Activated naive CD4-positive, alpha-beta T cell treated with anti-CD3 and anti-CD28 coated beads, Interleukin-2, amount 10 ng/mL, durations not matched to agents 7 days and 5 days (primary cell): ENCODE measurements at regions not wholly inside any gene's neighbourhood (a gene's known extent, or its start where the extent isn't known, plus 50 kb on each side); places are given as distances from the start of the nearest gene placed in this dataset.
"Not testable (repeated sequence)": the region's sequence is repeated elsewhere in the genome, so short reads cannot be mapped to it uniquely, and the experiment has no call there.

Experiments
- CTCF ChIA-PET: fragments of 350-600 bp; sonication (Branson Sonifier 250); formaldehyde crosslinking; loops from one replicate; lab custom pipeline; 2021; ENCODE audit warnings: antibody characterized with exemption; lab: Charles Lee
- DNase-seq: peaks from one replicate; pipeline ENCODE4 v3.0.0-alpha.2; 2020
- H3K27ac Mint-ChIP-seq: one replicate; pipeline ENCODE4 v1.8.0; 2021; ENCODE audit warnings: mild to moderate bottlenecking, moderate library complexity, mixed read lengths
- H3K27me3 Mint-ChIP-seq: one replicate; pipeline ENCODE4 v1.8.0; 2021; ENCODE audit warnings: mild to moderate bottlenecking, mixed read lengths
- H3K36me3 Mint-ChIP-seq: one replicate; pipeline ENCODE4 v1.8.0; 2021; ENCODE audit warnings: mixed read lengths
- H3K4me1 Mint-ChIP-seq: one replicate; pipeline ENCODE4 v1.8.0; 2021; ENCODE audit warnings: mixed read lengths
- H3K4me3 Mint-ChIP-seq: one replicate; pipeline ENCODE4 v1.8.0; 2021; ENCODE audit warnings: mild to moderate bottlenecking, moderate library complexity, mixed read lengths
- H3K9me3 Mint-ChIP-seq: one replicate; pipeline ENCODE4 v1.8.0; 2021; ENCODE audit warnings: mixed read lengths

GRCh38 chr20:56769921-56770600, 141.0 kb downstream of the TFAP2C start:
- Mint-ChIP-seq H3K9me3 (no peaks in the 10 kb centered on the region), H3K27me3 (no peaks in the 10 kb centered on the region), H3K36me3 (no peaks in the 10 kb centered on the region), H3K4me1 (no peaks in the 10 kb centered on the region), H3K4me3 (no peak overlapping the region), H3K27ac (no peak overlapping the region)
- no peak for DNase-seq
- CTCF ChIA-PET, result no interaction called here

- Mint-ChIP-seq H3K4me3 (no peak overlapping the region), H3K36me3 (no peaks in the 10 kb centered on the region), H3K4me1 (peaks cover 8% of the 10 kb centered on the region), H3K27me3 (peaks cover 2% of the 10 kb centered on the region), H3K27ac (no peak overlapping the region), H3K9me3 (no peaks in the 10 kb centered on the region)
- CTCF ChIA-PET, result no interaction called here
- no peak for DNase-seq
These were observed 144.6 kb downstream of the TFAP2C start for GRCh38 chr20:56773749-56774148.

DNA sequence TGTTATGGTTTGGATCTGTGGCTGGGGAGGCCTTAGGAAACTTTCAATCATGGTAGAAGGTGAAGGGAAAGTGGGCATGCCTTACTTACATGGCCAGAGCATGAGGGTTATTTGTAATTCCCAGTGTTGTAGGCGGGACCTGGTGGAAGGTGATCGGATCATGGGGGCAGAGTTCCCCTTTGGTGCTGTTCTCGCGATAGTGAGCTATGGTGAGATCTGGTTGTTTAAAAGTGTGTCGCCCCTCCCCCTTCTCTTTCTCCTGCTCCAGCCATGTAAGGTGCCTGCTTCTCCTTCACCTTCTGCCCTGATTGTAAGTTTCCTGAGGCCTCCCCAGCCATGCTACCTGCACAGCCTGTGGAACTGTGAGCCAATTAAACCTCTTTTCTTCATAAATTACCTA, 145.8 kb downstream of the TFAP2C start:
- Mint-ChIP-seq H3K4me3 (no peak overlapping the region), H3K27ac (no peak overlapping the region), H3K9me3 (no peaks in the 10 kb centered on the region), H3K4me1 (peaks cover 17% of the 10 kb centered on the region), H3K27me3 (peaks cover 10% of the 10 kb centered on the region), H3K36me3 (no peaks in the 10 kb centered on the region)
- no peak for DNase-seq
- CTCF ChIA-PET, result no interaction called here

DNA sequence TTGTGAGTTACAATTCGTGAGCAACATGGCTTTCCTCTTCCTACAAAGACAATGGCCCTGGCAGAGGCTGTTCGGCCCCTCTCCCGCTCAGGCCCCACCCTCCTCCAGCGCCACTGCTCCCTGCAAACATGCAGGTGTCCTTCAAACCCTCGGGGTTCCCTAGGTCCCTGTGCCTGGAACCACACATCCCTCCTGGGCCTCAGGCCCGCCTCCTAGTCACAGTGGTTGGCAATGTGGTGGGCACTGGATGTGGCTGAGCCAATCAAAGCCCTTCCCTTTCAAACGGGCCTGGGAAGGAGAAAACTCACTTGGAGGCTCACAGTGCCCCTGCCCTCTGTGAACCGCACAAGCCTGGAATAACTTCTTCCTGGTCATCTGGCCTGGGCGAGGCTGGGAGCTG, 147.2 kb downstream of the TFAP2C start:
- Mint-ChIP-seq H3K9me3 (no peaks in the 10 kb centered on the region), H3K27me3 (peaks cover 15% of the 10 kb centered on the region), H3K4me1 (peaks cover 23% of the 10 kb centered on the region), H3K4me3 (no peak overlapping the region), H3K27ac (no peak overlapping the region), H3K36me3 (no peaks in the 10 kb centered on the region)
- CTCF ChIA-PET, result no interaction called here
- DNase-seq, result no peak

DNA sequence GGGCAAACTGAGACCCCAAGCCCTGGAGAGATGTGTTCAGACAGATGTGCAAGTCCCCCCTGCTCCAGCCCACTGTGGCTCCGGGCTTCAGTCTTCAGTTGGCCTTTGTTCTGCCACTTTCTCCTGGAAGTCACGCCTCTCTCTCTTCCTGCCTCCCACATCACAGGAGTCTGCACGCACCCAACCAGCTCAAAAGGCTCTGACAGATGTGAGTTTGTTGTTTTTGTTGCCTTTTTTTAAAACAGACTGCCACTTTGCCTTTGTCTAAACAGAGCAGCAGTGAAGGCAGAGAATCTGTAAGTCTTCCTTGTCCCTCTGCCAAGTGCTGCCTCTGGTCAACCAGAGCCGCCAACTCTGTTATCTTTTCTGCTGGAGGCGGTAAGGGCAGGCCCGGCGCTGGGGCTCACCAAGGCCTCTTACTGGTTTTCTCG, 149.7 kb downstream of the TFAP2C start:
- Mint-ChIP-seq H3K9me3 (no peaks in the 10 kb centered on the region), H3K4me3 (peak overlapping the region; percentile 34), H3K27ac (peak overlapping the region; percentile 88), H3K36me3 (no peaks in the 10 kb centered on the region), H3K4me1 (peaks cover 23% of the 10 kb centered on the region), H3K27me3 (peaks cover 27% of the 10 kb centered on the region)
- peak; percentile 66 for DNase-seq
- CTCF ChIA-PET, result no interaction called here

DNA sequence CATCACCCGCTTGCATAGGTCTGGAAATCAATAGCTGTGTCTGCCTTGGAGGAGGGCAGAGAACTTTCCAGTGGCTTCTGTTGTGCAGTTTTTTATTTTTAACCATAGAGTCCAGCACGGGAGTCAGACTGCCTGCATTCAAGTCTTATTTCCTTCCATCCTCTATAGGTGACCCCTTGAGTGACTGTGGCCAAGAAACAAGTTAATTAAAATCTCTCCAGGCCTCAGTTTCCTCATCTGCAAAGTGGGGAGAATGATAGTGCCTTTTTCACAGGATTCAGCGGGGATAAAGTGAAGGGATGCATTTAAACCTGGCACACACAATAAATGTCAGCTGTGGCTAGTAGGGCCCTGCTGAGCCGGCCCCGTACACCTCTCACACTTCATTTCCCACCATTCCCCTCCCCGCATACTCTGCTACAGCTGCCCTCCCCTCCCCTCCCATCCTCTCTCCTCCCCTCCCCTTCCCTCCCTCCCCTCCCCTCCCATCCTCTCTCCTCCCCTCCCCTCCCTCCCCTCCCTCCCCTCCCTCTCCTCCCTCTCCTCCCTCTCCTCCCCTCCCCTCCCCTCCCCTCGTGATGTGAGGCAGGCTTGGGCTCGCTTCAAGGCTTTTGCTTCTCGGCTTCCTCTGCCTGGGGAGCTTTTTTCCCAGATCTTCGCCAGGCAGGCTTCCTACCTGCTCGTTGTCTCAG, 150.5 kb downstream of the TFAP2C start:
- H3K4me3 Mint-ChIP-seq, result peak overlapping the region; percentile 34
- peaks cover 23% of the 10 kb centered on the region for H3K4me1 Mint-ChIP-seq
- peaks cover 27% of the 10 kb centered on the region for H3K27me3 Mint-ChIP-seq
- CTCF ChIA-PET, result interaction anchor here (1.2 kb wide), 1 partner anchor 228 kb away, joined by 3 read pairs; no protein-coding TSS in a partner anchor
- no peaks in the 10 kb centered on the region for H3K36me3 Mint-ChIP-seq
- peak overlapping the region; percentile 88 for H3K27ac Mint-ChIP-seq
- DNase-seq, result peak; percentile 42
- H3K9me3 Mint-ChIP-seq, result no peaks in the 10 kb centered on the region

DNA sequence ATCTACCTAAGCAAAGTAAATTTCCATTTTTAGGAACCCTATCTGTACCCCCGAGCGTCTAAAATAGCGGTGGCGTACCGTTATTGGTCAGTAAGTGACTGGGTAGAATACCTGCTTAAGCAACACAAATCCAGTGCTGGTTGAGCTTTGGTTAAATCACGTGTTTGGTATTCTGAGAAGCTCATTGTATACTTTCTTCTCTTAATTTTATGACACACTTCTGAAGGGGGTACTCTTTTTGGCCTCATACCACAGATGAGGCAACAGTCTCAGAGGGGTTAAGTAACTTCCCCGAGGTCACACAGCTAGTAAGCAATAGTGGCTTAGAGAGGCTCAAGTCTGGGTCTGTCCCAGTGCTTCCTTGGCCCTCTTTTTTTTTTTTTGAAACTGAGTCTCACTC, 151.2 kb downstream of the TFAP2C start:
- H3K27ac Mint-ChIP-seq, result peak overlapping the region; percentile 77
- no peak overlapping the region for H3K4me3 Mint-ChIP-seq
- CTCF ChIA-PET, result interaction anchor here (1.2 kb wide), 1 partner anchor 228 kb away, joined by 3 read pairs; no protein-coding TSS in a partner anchor
- peaks cover 23% of the 10 kb centered on the region for H3K4me1 Mint-ChIP-seq
- no peak for DNase-seq
- H3K36me3 Mint-ChIP-seq, result no peaks in the 10 kb centered on the region
- H3K27me3 Mint-ChIP-seq, result peaks cover 27% of the 10 kb centered on the region
- no peaks in the 10 kb centered on the region for H3K9me3 Mint-ChIP-seq

- Mint-ChIP-seq H3K9me3 (no peaks in the 10 kb centered on the region), H3K27me3 (peaks cover 27% of the 10 kb centered on the region), H3K27ac (peak overlapping the region; percentile 33), H3K4me1 (peaks cover 23% of the 10 kb centered on the region), H3K36me3 (no peaks in the 10 kb centered on the region), H3K4me3 (no peak overlapping the region)
- DNase-seq, result no peak
- CTCF ChIA-PET, result no interaction called here
These were observed 152.1 kb downstream of the TFAP2C start for GRCh38 chr20:56781108-56781739.

DNA sequence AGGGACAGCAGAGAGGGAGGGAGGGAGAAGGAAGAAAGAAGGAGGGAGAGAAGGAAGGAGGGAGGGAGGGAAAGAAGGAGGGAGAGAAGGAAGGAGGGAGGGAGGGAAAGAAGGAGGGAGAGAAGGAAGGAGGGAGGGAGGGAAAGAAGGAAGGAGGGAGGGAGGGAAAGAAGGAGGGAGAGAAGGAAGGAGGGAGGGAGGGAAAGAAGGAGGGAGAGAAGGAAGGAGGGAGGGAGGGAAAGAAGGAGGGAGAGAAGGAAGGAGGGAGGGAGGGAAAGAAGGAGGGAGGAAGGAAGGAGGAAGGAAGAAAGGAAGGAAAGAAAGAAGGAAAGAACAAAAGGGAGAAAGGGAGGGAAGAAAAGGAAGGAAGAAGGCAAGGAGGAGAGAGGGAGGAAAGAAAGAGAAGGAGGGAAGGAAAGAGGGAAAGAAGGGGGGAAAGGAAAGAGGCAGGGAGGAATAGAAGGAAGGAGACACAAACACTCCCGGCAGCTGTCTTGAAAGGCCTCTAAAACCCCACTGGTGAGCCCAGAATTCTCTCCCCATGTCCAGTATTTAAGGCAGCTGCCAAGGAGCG, 153.0 kb downstream of the TFAP2C start:
- Mint-ChIP-seq H3K27me3 (peaks cover 27% of the 10 kb centered on the region), H3K4me1 (peaks cover 23% of the 10 kb centered on the region)
- CTCF ChIA-PET, H3K9me3 Mint-ChIP-seq, H3K27ac Mint-ChIP-seq, DNase-seq, H3K4me3 Mint-ChIP-seq, H3K36me3 Mint-ChIP-seq: not testable (repeated sequence)

- H3K36me3 Mint-ChIP-seq, CTCF ChIA-PET, H3K27ac Mint-ChIP-seq, DNase-seq, H3K9me3 Mint-ChIP-seq, H3K4me3 Mint-ChIP-seq: not testable (repeated sequence)
- H3K27me3 Mint-ChIP-seq, result peaks cover 27% of the 10 kb centered on the region
- peaks cover 23% of the 10 kb centered on the region for H3K4me1 Mint-ChIP-seq
These were observed 153.7 kb downstream of the TFAP2C start for GRCh38 chr20:56782814-56783213.

- Mint-ChIP-seq H3K9me3 (no peaks in the 10 kb centered on the region), H3K36me3 (no peaks in the 10 kb centered on the region), H3K27ac (no peak overlapping the region), H3K27me3 (peaks cover 24% of the 10 kb centered on the region), H3K4me3 (no peak overlapping the region), H3K4me1 (peaks cover 15% of the 10 kb centered on the region)
- CTCF ChIA-PET, result no interaction called here
- no peak for DNase-seq
These were observed 154.7 kb downstream of the TFAP2C start for GRCh38 chr20:56783826-56784225.

DNA sequence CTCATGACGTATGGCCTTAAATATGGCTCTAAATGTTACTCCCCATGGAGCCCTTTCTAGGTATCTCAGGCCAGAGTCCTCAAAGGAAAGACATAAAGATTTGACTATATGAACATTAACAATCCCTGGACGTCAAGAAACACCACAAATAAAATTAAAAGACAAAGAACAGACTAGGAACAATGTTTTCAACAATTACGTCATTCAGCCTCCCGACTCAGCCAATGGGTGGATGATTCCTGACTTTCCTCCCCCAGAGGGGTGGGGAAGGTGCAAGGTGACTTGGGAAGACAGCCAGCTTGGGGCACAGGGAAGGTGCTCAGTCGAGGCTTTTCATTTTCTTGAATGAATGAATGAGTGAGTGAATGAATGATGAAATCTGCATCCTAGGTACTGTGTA, 157.4 kb downstream of the TFAP2C start:
- Mint-ChIP-seq H3K9me3 (no peaks in the 10 kb centered on the region), H3K27me3 (peaks cover 16% of the 10 kb centered on the region), H3K36me3 (no peaks in the 10 kb centered on the region), H3K4me1 (peaks cover 2% of the 10 kb centered on the region), H3K27ac (no peak overlapping the region), H3K4me3 (no peak overlapping the region)
- CTCF ChIA-PET, result no interaction called here
- DNase-seq, result no peak

DNA sequence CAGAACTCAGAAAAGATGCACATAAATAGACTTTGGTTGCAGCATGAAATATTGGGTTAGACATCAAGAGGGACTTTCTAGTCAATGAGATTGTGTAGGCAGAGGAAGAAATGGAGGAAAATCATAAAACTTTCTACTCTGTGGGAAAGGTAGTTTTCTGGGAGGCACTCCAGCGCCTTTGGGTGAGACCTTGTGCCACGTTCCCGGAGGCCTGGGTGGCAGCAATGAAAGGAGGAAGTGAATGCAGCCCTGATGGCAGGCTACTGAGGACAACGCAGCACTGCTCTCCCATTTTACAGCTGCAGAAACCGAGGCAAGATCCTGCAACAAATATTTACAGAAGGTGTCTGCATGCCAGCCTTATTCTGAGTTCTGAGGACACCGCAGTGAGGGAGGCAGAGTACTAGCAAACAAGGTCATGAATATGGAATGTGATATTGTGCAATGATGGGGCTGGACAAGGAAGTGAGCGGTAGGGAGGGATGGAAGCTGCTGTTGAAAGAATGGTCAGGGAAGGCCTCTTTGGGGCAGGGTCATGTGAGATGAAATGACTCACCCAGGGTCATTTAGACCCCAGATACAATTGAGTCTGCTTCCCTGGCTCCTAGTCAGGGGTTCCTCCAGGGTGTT, 159.1 kb downstream of the TFAP2C start:
- Mint-ChIP-seq H3K27ac (no peak overlapping the region), H3K4me3 (no peak overlapping the region), H3K9me3 (no peaks in the 10 kb centered on the region), H3K27me3 (peaks cover 5% of the 10 kb centered on the region), H3K36me3 (no peaks in the 10 kb centered on the region), H3K4me1 (peaks cover 2% of the 10 kb centered on the region)
- CTCF ChIA-PET, result no interaction called here
- DNase-seq, result no peak
